Neural cell (in vitro differentiated cells): ENCODE measurements at regions not wholly inside any gene's neighbourhood (a gene's known extent, or its start where the extent isn't known, plus 50 kb on each side); places are given as distances from the start of the nearest gene placed in this dataset.

Experiments used
- H2AFZ ChIP-seq: fragments of 200-600, 300-800 bp; sonication (generic), shearing (Covaris generic); 2 replicates; pipeline ENCODE4 v1.6.0; 2014; ENCODE audit warnings: low read depth, mild to moderate bottlenecking, antibody characterized with exemption, low read length, moderate library complexity
- H3F3A ChIP-seq: fragments of 200-600 bp; shearing (Covaris generic); 2 replicates; pipeline ENCODE4 v1.6.1; 2016; ENCODE audit warnings: mild to moderate bottlenecking, moderate library complexity, mixed read lengths, antibody characterized with exemption, low read length; ENCODE audit not compliant: insufficient read depth, poor library complexity, severe bottlenecking
- H3K27ac ChIP-seq: fragments of 200-600, 300-800 bp; sonication (generic), shearing (Covaris generic); 2 replicates; pipeline ENCODE4 v1.5.1; 2014; ENCODE audit warnings: mild to moderate bottlenecking, low read length, moderate library complexity
- H3K27me3 ChIP-seq: fragments of 300-800, 200-600 bp; sonication (generic), shearing (Covaris generic); 2 replicates; pipeline ENCODE4 v1.6.0; 2014; ENCODE audit warnings: mild to moderate bottlenecking, low read depth, low read length, moderate library complexity; ENCODE audit not compliant: insufficient read depth
- H3K36me3 ChIP-seq: fragments of 300-800, 200-600 bp; sonication (generic), shearing (Covaris generic); 2 replicates; pipeline ENCODE4 v1.5.1; 2014; ENCODE audit warnings: mild to moderate bottlenecking, antibody characterized with exemption, low read length, moderate library complexity; ENCODE audit not compliant: insufficient read depth
- H3K4me2 ChIP-seq: fragments of 300-800, 200-600 bp; sonication (generic), shearing (Covaris generic); 2 replicates; pipeline ENCODE4 v1.6.0; 2014; ENCODE audit warnings: mild to moderate bottlenecking, low read length
- H3K4me3 ChIP-seq: fragments of 300-800, 200-600 bp; sonication (generic), shearing (Covaris generic); 2 replicates; pipeline ENCODE4 v1.5.1; 2014; ENCODE audit warnings: mild to moderate bottlenecking, low read length, moderate library complexity
- H3K79me2 ChIP-seq: fragments of 200-600 bp; shearing (Covaris generic); replicated peaks from 2 replicates; pipeline ENCODE4 v1.6.0; 2014; ENCODE audit warnings: mild to moderate bottlenecking, low read length, moderate library complexity; ENCODE audit not compliant: insufficient read depth
- H3K9ac ChIP-seq: fragments of 300-800, 200-600 bp; sonication (generic), shearing (Covaris generic); 2 replicates; pipeline ENCODE4 v1.6.1; 2016; ENCODE audit warnings: mild to moderate bottlenecking, low read length, mixed read lengths
- H3K9me2 ChIP-seq: fragments of 200-600 bp; shearing (Covaris generic); 2 replicates; pipeline ENCODE4 v1.6.1; 2016; ENCODE audit warnings: mild to moderate bottlenecking, low read length, mixed read lengths; ENCODE audit not compliant: insufficient read depth
- H3K9me3 ChIP-seq: fragments of 200-600, 300-800 bp; sonication (generic), shearing (Covaris generic); 2 replicates; pipeline ENCODE4 v1.6.1; 2016; ENCODE audit warnings: mild to moderate bottlenecking, mixed run types, low read length, moderate library complexity, mixed read lengths
- H4K20me1 ChIP-seq: fragments of 200-600 bp; shearing (Covaris generic); 2 replicates; pipeline ENCODE4 v1.6.1; 2016; ENCODE audit warnings: mild to moderate bottlenecking, mixed run types; ENCODE audit not compliant: insufficient read depth
- CTCF ChIP-seq: fragments of 450-650 bp; IDR thresholded peaks from 2 replicates; pipeline ENCODE4 v1.5.1; 2014; ENCODE audit warnings: antibody characterized with exemption, mild to moderate bottlenecking, moderate library complexity; ENCODE audit not compliant: poor library complexity, severe bottlenecking
- EP300 ChIP-seq: fragments of 450-650 bp; conservative IDR thresholded peaks from 2 replicates; pipeline ENCODE4 v1.6.1; 2014; ENCODE audit warnings: antibody characterized with exemption, mild to moderate bottlenecking, moderate library complexity; ENCODE audit not compliant: poor library complexity, severe bottlenecking
- EZH2 ChIP-seq: fragments of 200-600, 300-800 bp; shearing (Covaris generic), sonication (generic); IDR thresholded peaks from 2 replicates; pipeline ENCODE4 v1.6.1; 2014; ENCODE audit warnings: antibody characterized with exemption, low read length, borderline replicate concordance, mild to moderate bottlenecking; ENCODE audit not compliant: insufficient read depth, poor library complexity, severe bottlenecking
- MXI1 ChIP-seq: fragments of 450-650 bp; conservative IDR thresholded peaks from 2 replicates; pipeline ENCODE4 v1.6.1; 2014; ENCODE audit warnings: antibody characterized with exemption, mild to moderate bottlenecking; ENCODE audit not compliant: poor library complexity, severe bottlenecking
- POLR2AphosphoS5 ChIP-seq: IDR thresholded peaks from 2 replicates; pipeline ENCODE4 v1.6.1; 2012
- RAD21 ChIP-seq: fragments of 450-650 bp; conservative IDR thresholded peaks from 2 replicates; pipeline ENCODE4 v1.6.1; 2014; ENCODE audit warnings: antibody characterized with exemption, mild to moderate bottlenecking, moderate library complexity
- REST ChIP-seq: IDR thresholded peaks from 2 replicates; pipeline ENCODE4 v1.6.1; 2012; ENCODE audit warnings: borderline replicate concordance
- SMC3 ChIP-seq: fragments of 450-650 bp; conservative IDR thresholded peaks from 2 replicates; pipeline ENCODE4 v1.6.1; 2014; ENCODE audit warnings: antibody characterized with exemption, mild to moderate bottlenecking, moderate library complexity; ENCODE audit not compliant: poor library complexity
- TAF1 ChIP-seq: IDR thresholded peaks from 2 replicates; pipeline ENCODE4 v1.6.1; 2012; ENCODE audit warnings: low read depth

- H2AFZ ChIP-seq, result no peak overlapping the region
- no peaks in the 10 kb centered on the region for H3K9me2 ChIP-seq
- H3K79me2 ChIP-seq, result no peaks in the 10 kb centered on the region
- no peaks in the 10 kb centered on the region for H3K27me3 ChIP-seq
- H3K4me2 ChIP-seq, result no peak overlapping the region
- H3F3A ChIP-seq, result no peaks in the 10 kb centered on the region
- H3K36me3 ChIP-seq, result no peaks in the 10 kb centered on the region
- no peak for TF ChIP-seq REST
- H3K4me3 ChIP-seq, result no peak overlapping the region
- H3K9ac ChIP-seq, result no peak overlapping the region
- H3K9me3 ChIP-seq, result no peaks in the 10 kb centered on the region
- no peaks in the 10 kb centered on the region for H4K20me1 ChIP-seq
- H3K27ac ChIP-seq, result no peak overlapping the region
These were observed 243.0 kb downstream of the BMP2 start for GRCh38 chr20:7010527-7010926.

GRCh38 chr20:7015257-7015656 is 247.8 kb downstream of the BMP2 start:
- Histone ChIP-seq H3F3A (no peaks in the 10 kb centered on the region), H3K9ac (no peak overlapping the region), H2AFZ (no peak overlapping the region), H3K9me3 (no peaks in the 10 kb centered on the region), H3K36me3 (no peaks in the 10 kb centered on the region), H3K9me2 (no peaks in the 10 kb centered on the region), H3K27me3 (no peaks in the 10 kb centered on the region), H3K4me3 (no peak overlapping the region), H3K27ac (no peak overlapping the region), H3K4me2 (no peak overlapping the region), H3K79me2 (no peaks in the 10 kb centered on the region), H4K20me1 (no peaks in the 10 kb centered on the region)
- no peak for TF ChIP-seq EZH2
- no peak for TF ChIP-seq CTCF
- TF ChIP-seq REST, result no peak
- TF ChIP-seq EP300, result no peak
- TF ChIP-seq POLR2AphosphoS5, result no peak
- TF ChIP-seq MXI1, result no peak
- TF ChIP-seq TAF1, result no peak
- no peak for TF ChIP-seq SMC3
- TF ChIP-seq RAD21, result no peak
